ENCODE measurements at regions not wholly inside any gene's neighbourhood (a gene's known extent, or its start where the extent isn't known, plus 50 kb on each side); places are given as distances from the start of the nearest gene placed in this dataset.
A peak's percentile ranks its signal among the peaks of the same experiment; 100 is the strongest.
"Not testable (repeated sequence)": the region's sequence is repeated elsewhere in the genome, so short reads cannot be mapped to it uniquely, and the experiment has no call there.

DNA sequence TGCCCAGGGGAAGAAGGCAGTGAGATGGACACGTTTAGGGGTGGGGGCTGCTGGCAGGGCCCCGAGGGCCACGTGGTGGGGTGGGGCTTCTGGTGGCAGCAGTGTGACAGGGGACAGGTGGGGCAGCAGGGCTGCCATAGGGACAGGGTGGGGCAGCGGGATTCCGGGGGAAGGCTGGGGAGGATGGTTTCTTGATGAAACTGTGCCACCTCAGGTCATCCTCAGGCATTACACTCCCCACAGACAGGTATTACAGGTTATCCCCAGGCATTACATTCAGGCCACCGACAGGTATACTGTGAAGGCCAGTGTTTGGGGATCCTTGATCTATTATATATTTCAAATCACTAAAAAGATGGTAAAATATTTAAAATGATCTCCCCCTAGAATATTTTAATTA is 432.1 kb upstream of the TSPY4 start:
- peak; percentile 0 to 41 for DNase-seq

DNA sequence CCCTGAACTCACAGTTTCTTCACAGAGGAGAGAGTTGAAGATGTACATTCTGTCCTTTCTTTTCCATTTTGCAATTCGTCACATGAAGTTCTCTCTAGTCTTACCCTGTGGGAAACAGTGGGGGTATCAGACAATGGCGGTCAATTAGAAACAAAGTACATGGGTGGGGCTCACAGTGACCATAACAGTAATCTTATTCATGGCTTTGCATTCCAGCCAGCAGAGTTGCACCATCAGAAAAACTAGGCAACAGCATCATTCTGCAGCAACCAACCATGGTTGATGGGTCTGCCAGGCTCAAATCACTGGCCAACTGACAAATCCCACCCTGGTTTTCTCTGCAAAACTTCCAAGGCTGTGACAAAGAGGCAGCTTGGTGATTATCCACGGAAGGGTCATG is 414.7 kb upstream of the TSPY4 start:
- not testable (repeated sequence) for DNase-seq

Data from NCI-H526 (cell line).